WTC11 (cell line): ENCODE measurements at regions not wholly inside any gene's neighbourhood (a gene's known extent, or its start where the extent isn't known, plus 50 kb on each side); places are given as distances from the start of the nearest gene placed in this dataset.

Source experiments
- ATAC-seq: fragments of 200-7000 bp; cut with Tn5 transposase; 2 replicates; pipeline ENCODE4 v1.10.0; 2021; ENCODE audit warnings: mild to moderate bottlenecking, moderate library complexity
- CTCF ChIA-PET: fragments of 300-600 bp; sonication (Branson Sonifier 250); formaldehyde crosslinking; loops from one replicate; lab custom pipeline; 2021; ENCODE audit warnings: antibody characterized with exemption; lab: Charles Lee
- POLR2A ChIA-PET: fragments of 350-600 bp; sonication (Branson Sonifier 250); formaldehyde crosslinking; loops from one replicate; lab custom pipeline; 2021; ENCODE audit warnings: antibody characterized with exemption; lab: Charles Lee
- DNase-seq: peaks from one replicate; pipeline ENCODE4 v3.0.0; 2021; ENCODE audit warnings: low spot score
- H3K27ac Mint-ChIP-seq: 2 replicates; pipeline ENCODE4 v1.8.0; 2021; ENCODE audit warnings: mixed read lengths
- H3K27me3 Mint-ChIP-seq: 2 replicates; pipeline ENCODE4 v1.8.0; 2021; ENCODE audit warnings: low read depth, mild to moderate bottlenecking, moderate library complexity, mixed read lengths
- H3K36me3 Mint-ChIP-seq: 2 replicates; pipeline ENCODE4 v1.8.0; 2021; ENCODE audit warnings: mixed read lengths
- H3K4me1 Mint-ChIP-seq: 2 replicates; pipeline ENCODE4 v1.8.0; 2022; ENCODE audit warnings: mixed read lengths
- H3K4me3 Mint-ChIP-seq: 2 replicates; pipeline ENCODE4 v1.8.0; 2021; ENCODE audit warnings: mild to moderate bottlenecking, moderate library complexity, mixed read lengths
- H3K9me3 Mint-ChIP-seq: 2 replicates; pipeline ENCODE4 v1.8.0; 2021; ENCODE audit warnings: mixed read lengths
- ATF2 ChIP-seq: sonication (generic); formaldehyde crosslinking; IDR thresholded peaks from 2 replicates; pipeline ENCODE4 v1.8.1; 2022; ENCODE audit warnings: low read depth, missing genetic modification reagents, borderline replicate concordance
- ATF3 ChIP-seq: sonication (generic); formaldehyde crosslinking; conservative IDR thresholded peaks from 2 replicates; pipeline ENCODE4 v1.8.1; 2022; ENCODE audit warnings: mild to moderate bottlenecking, missing genetic modification reagents
- CREM ChIP-seq: sonication (generic); formaldehyde crosslinking; IDR thresholded peaks from 2 replicates; pipeline ENCODE4 v1.8.1; 2022; ENCODE audit warnings: mild to moderate bottlenecking, missing genetic modification reagents, moderate library complexity
- E2F4 ChIP-seq: sonication (generic); formaldehyde crosslinking; IDR thresholded peaks from 2 replicates; pipeline ENCODE4 v1.8.1; 2022; ENCODE audit warnings: low read depth, mild to moderate bottlenecking, moderate library complexity, missing genetic modification reagents, borderline replicate concordance
- FOXJ3 ChIP-seq: sonication (generic); formaldehyde crosslinking; IDR thresholded peaks from 2 replicates; pipeline ENCODE4 v1.9.0; 2021; ENCODE audit warnings: missing genetic modification reagents, mild to moderate bottlenecking, borderline replicate concordance
- FOXK1 ChIP-seq: sonication (generic); formaldehyde crosslinking; IDR thresholded peaks from 2 replicates; pipeline ENCODE4 v1.8.0; 2022; ENCODE audit warnings: mild to moderate bottlenecking, moderate library complexity, missing genetic modification reagents
- GRHL2 ChIP-seq: fragments of 250-450 bp; sonication (Bioruptor Pico); IDR thresholded peaks from 2 replicates; pipeline ENCODE4 v1.8.0; 2022; ENCODE audit warnings: mild to moderate bottlenecking, moderate library complexity; ENCODE audit not compliant: insufficient replicate concordance, severe bottlenecking
- HMGA2 ChIP-seq: fragments of 250-450 bp; sonication (Bioruptor Pico); IDR thresholded peaks from 2 replicates; pipeline ENCODE4 v1.4.0; 2021; ENCODE audit warnings: mild to moderate bottlenecking, moderate library complexity
- IRF2 ChIP-seq: sonication (generic); formaldehyde crosslinking; IDR thresholded peaks from 2 replicates; pipeline ENCODE4 v1.8.0; 2022; ENCODE audit warnings: low read depth, missing genetic modification reagents, borderline replicate concordance
- JUN ChIP-seq: sonication (generic); formaldehyde crosslinking; IDR thresholded peaks from 2 replicates; pipeline ENCODE4 v1.8.0; 2023; ENCODE audit warnings: mild to moderate bottlenecking, missing genetic modification reagents
- NFE2L1 ChIP-seq: sonication (generic); formaldehyde crosslinking; IDR thresholded peaks from 2 replicates; pipeline ENCODE4 v1.8.1; 2023; ENCODE audit warnings: missing genetic modification reagents
- NR2C2 ChIP-seq: sonication (generic); formaldehyde crosslinking; IDR thresholded peaks from 2 replicates; pipeline ENCODE4 v1.8.0; 2022; ENCODE audit warnings: mild to moderate bottlenecking, missing genetic modification reagents
- PRRX2 ChIP-seq: fragments of 250-450 bp; sonication (Bioruptor Pico); IDR thresholded peaks from 2 replicates; pipeline ENCODE4 v1.8.0; 2021; ENCODE audit warnings: mild to moderate bottlenecking
- RELA ChIP-seq: sonication (generic); formaldehyde crosslinking; IDR thresholded peaks from 2 replicates; pipeline ENCODE4 v1.8.1; 2022; ENCODE audit warnings: missing genetic modification reagents, mild to moderate bottlenecking, borderline replicate concordance
- RORB ChIP-seq: fragments of 250-450 bp; sonication (Bioruptor Pico); IDR thresholded peaks from 2 replicates; pipeline ENCODE4 v1.9.0; 2021; ENCODE audit warnings: mild to moderate bottlenecking
- SMAD3 ChIP-seq: sonication (generic); formaldehyde crosslinking; IDR thresholded peaks from 2 replicates; pipeline ENCODE4 v1.8.0; 2022; ENCODE audit warnings: missing genetic modification reagents, mild to moderate bottlenecking, borderline replicate concordance
- TEAD1 ChIP-seq: sonication (generic); formaldehyde crosslinking; IDR thresholded peaks from 2 replicates; pipeline ENCODE4 v1.8.0; 2022; ENCODE audit warnings: mild to moderate bottlenecking, missing genetic modification reagents
- ZBTB21 ChIP-seq: sonication (generic); formaldehyde crosslinking; IDR thresholded peaks from 2 replicates; pipeline ENCODE4 v1.8.1; 2023; ENCODE audit warnings: mild to moderate bottlenecking, missing genetic modification reagents, borderline replicate concordance
- ZNF121 ChIP-seq: sonication (generic); formaldehyde crosslinking; IDR thresholded peaks from 2 replicates; pipeline ENCODE4 v1.8.0; 2023; ENCODE audit warnings: missing genetic modification reagents
- ZNF671 ChIP-seq: fragments of 250-450 bp; sonication (Bioruptor Pico); IDR thresholded peaks from 2 replicates; pipeline ENCODE4 v1.8.0; 2021; ENCODE audit warnings: mild to moderate bottlenecking
- TF ChIP-seq, protein P1 (sequence below): sonication (generic); formaldehyde crosslinking; IDR thresholded peaks from 2 replicates; pipeline ENCODE4 v1.8.1; 2023; ENCODE audit warnings: mild to moderate bottlenecking, missing genetic modification reagents, moderate library complexity
- TF ChIP-seq, protein P2 (sequence below): sonication (generic); formaldehyde crosslinking; IDR thresholded peaks from 2 replicates; pipeline ENCODE4 v1.8.1; 2022; ENCODE audit warnings: missing genetic modification reagents, borderline replicate concordance
- TF ChIP-seq, protein P3 (sequence below): fragments of 250-450 bp; sonication (Bioruptor Pico); IDR thresholded peaks from 2 replicates; pipeline ENCODE4 v2.1.2; 2022; ENCODE audit warnings: mild to moderate bottlenecking, moderate library complexity
- TF ChIP-seq, protein P4 (sequence below): sonication (generic); formaldehyde crosslinking; IDR thresholded peaks from 2 replicates; pipeline ENCODE4 v1.8.1; 2022; ENCODE audit warnings: mild to moderate bottlenecking, missing genetic modification reagents, moderate library complexity, borderline replicate concordance
- TF ChIP-seq, protein P5 (sequence below): sonication (generic); formaldehyde crosslinking; IDR thresholded peaks from 2 replicates; pipeline ENCODE4 v1.8.1; 2022; ENCODE audit warnings: mild to moderate bottlenecking, moderate library complexity, missing genetic modification reagents

DNA sequence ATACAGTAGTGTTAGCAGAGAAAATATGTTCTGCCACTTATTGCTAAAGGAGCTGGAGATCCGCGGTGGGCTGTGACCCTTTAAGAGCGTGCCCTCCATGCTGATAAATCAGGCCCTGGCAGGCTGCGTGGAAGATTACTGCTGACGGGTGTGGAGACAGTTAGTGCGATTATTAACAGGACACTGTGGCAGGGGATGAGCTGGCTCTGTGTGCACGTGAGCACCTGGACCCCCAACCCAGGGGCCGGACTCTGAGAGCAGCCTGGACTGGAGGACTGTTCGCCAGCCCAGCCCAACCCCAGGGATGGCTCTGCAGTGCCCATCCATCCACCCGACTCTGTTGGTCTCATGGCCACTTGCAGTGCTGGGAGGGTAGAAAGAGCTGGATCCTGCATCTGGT is 162.0 kb downstream of the MELK start:
- no peak overlapping the region for H3K27ac Mint-ChIP-seq
- ATAC-seq: no peak

DNA sequence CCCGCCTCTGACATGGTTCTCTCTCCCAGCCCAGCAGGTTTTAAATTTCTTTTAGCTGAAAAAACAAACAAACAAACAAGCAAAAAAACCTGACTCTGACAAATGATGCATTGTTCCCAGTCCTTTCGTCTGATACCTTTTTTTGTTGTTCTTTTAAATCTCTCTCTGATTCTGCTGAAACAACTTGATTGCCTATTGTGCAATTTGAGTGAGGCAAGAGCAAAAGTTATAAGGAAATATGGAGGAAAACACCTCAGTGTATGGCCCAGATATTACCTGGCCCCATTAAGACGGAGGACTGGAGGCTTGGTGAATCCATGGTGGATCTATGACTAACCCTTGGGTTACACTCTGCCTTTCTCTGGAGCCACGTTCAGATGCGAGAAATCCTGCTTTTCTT is 164.0 kb downstream of the MELK start:
- POLR2A ChIA-PET: no interaction called here
- TF ChIP-seq, protein P1, sequence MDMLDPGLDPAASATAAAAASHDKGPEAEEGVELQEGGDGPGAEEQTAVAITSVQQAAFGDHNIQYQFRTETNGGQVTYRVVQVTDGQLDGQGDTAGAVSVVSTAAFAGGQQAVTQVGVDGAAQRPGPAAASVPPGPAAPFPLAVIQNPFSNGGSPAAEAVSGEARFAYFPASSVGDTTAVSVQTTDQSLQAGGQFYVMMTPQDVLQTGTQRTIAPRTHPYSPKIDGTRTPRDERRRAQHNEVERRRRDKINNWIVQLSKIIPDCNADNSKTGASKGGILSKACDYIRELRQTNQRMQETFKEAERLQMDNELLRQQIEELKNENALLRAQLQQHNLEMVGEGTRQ: no peak
- no peak for TF ChIP-seq NFE2L1 (CRISPR knock-in tag)
- no peak for TF ChIP-seq FOXK1 (CRISPR knock-in tag)
- no peak for TF ChIP-seq ATF3 (CRISPR knock-in tag)
- TF ChIP-seq E2F4: no peak
- TF ChIP-seq, protein P2, sequence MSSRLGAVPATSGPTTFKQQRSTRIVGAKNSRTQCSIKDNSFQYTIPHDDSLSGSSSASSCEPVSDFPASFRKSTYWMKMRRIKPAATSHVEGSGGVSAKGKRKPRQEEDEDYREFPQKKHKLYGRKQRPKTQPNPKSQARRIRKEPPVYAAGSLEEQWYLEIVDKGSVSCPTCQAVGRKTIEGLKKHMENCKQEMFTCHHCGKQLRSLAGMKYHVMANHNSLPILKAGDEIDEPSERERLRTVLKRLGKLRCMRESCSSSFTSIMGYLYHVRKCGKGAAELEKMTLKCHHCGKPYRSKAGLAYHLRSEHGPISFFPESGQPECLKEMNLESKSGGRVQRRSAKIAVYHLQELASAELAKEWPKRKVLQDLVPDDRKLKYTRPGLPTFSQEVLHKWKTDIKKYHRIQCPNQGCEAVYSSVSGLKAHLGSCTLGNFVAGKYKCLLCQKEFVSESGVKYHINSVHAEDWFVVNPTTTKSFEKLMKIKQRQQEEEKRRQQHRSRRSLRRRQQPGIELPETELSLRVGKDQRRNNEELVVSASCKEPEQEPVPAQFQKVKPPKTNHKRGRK (CRISPR knock-in tag): no peak
- no peak for TF ChIP-seq IRF2 (CRISPR knock-in tag)
- TF ChIP-seq ATF2 (CRISPR knock-in tag): no peak
- TF ChIP-seq FOXJ3: no peak
- TF ChIP-seq GRHL2 (CRISPR knock-in tag): no peak
- TF ChIP-seq ZNF671 (CRISPR knock-in tag): no peak
- TF ChIP-seq, protein P3, sequence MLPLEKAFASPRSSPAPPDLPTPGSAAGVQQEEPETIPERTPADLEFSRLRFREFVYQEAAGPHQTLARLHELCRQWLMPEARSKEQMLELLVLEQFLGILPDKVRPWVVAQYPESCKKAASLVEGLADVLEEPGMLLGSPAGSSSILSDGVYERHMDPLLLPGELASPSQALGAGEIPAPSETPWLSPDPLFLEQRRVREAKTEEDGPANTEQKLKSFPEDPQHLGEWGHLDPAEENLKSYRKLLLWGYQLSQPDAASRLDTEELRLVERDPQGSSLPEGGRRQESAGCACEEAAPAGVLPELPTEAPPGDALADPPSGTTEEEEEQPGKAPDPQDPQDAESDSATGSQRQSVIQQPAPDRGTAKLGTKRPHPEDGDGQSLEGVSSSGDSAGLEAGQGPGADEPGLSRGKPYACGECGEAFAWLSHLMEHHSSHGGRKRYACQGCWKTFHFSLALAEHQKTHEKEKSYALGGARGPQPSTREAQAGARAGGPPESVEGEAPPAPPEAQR: no peak
- no peak for TF ChIP-seq SMAD3 (CRISPR knock-in tag)
- no peak for TF ChIP-seq JUN
- TF ChIP-seq RORB: no peak
- no peak for TF ChIP-seq ZNF121 (CRISPR knock-in tag)
- no peak for TF ChIP-seq RELA (CRISPR knock-in tag)
- TF ChIP-seq CREM (CRISPR knock-in tag): no peak
- TF ChIP-seq NR2C2 (CRISPR knock-in tag): no peak

More for the DNA sequence above, 162.0 kb downstream of the MELK start:
- no peak for TF ChIP-seq RORB
- no peak for TF ChIP-seq PRRX2 (CRISPR knock-in tag)
- no peak for TF ChIP-seq ATF3 (CRISPR knock-in tag)
- no peak for TF ChIP-seq GRHL2 (CRISPR knock-in tag)
- TF ChIP-seq, protein P1: no peak
- TF ChIP-seq HMGA2: no peak
- no peak for TF ChIP-seq TEAD1 (CRISPR knock-in tag)
- TF ChIP-seq ZBTB21 (CRISPR knock-in tag): no peak
- TF ChIP-seq NFE2L1 (CRISPR knock-in tag): no peak
- TF ChIP-seq, protein P4, sequence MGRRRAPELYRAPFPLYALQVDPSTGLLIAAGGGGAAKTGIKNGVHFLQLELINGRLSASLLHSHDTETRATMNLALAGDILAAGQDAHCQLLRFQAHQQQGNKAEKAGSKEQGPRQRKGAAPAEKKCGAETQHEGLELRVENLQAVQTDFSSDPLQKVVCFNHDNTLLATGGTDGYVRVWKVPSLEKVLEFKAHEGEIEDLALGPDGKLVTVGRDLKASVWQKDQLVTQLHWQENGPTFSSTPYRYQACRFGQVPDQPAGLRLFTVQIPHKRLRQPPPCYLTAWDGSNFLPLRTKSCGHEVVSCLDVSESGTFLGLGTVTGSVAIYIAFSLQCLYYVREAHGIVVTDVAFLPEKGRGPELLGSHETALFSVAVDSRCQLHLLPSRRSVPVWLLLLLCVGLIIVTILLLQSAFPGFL (CRISPR knock-in tag): no peak
- TF ChIP-seq, protein P5, sequence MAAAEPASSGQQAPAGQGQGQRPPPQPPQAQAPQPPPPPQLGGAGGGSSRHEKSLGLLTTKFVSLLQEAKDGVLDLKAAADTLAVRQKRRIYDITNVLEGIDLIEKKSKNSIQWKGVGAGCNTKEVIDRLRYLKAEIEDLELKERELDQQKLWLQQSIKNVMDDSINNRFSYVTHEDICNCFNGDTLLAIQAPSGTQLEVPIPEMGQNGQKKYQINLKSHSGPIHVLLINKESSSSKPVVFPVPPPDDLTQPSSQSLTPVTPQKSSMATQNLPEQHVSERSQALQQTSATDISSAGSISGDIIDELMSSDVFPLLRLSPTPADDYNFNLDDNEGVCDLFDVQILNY (CRISPR knock-in tag): no peak
- TF ChIP-seq ZNF121 (CRISPR knock-in tag): no peak
- Mint-ChIP-seq H3K4me1 (peaks cover 18% of the 10 kb centered on the region), H3K4me3 (no peak overlapping the region), H3K9me3 (no peaks in the 10 kb centered on the region), H3K36me3 (no peaks in the 10 kb centered on the region), H3K27me3 (no peaks in the 10 kb centered on the region)
- CTCF ChIA-PET: interaction anchor here (0.5 kb wide), 1 partner anchor 137 kb away, joined by 3 read pairs; no protein-coding TSS in a partner anchor
- DNase-seq: no peak
- POLR2A ChIA-PET: no interaction called here

More for the DNA sequence above, 164.0 kb downstream of the MELK start:
- peaks cover 6% of the 10 kb centered on the region for H3K27me3 Mint-ChIP-seq
- no peaks in the 10 kb centered on the region for H3K36me3 Mint-ChIP-seq
- DNase-seq: no peak
- no peak for ATAC-seq
- no peak overlapping the region for H3K4me3 Mint-ChIP-seq
- no peak overlapping the region for H3K27ac Mint-ChIP-seq
- H3K4me1 Mint-ChIP-seq: peaks cover 9% of the 10 kb centered on the region
- H3K9me3 Mint-ChIP-seq: no peaks in the 10 kb centered on the region
- CTCF ChIA-PET: no interaction called here
